ENCODE measurements at regions not wholly inside any gene's neighbourhood (a gene's known extent, or its start where the extent isn't known, plus 50 kb on each side); places are given as distances from the start of the nearest gene placed in this dataset.

- no peak for DNase-seq
These were observed 587.2 kb downstream of the PTPRU start for GRCh38 chr1:29823561-29823960.

GRCh38 chr1:29821605-29822004 is 585.3 kb downstream of the PTPRU start:
- no peak for DNase-seq

- no peak for DNase-seq
These were observed 584.1 kb downstream of the PTPRU start for GRCh38 chr1:29820401-29820800.

GRCh38 chr1:29812408-29813135 is 576.2 kb downstream of the PTPRU start:
- DNase-seq, result no peak

- DNase-seq, result no peak
These were observed 575.5 kb downstream of the PTPRU start for GRCh38 chr1:29811727-29812407.

- DNase-seq, result no peak
These were observed 574.9 kb downstream of the PTPRU start for GRCh38 chr1:29811247-29811646.

GRCh38 chr1:29810121-29811120 is 574.1 kb downstream of the PTPRU start:
- DNase-seq, result no peak

- no peak for DNase-seq
These were observed 573.3 kb downstream of the PTPRU start for GRCh38 chr1:29809446-29810120.

- DNase-seq, result no peak
These were observed 572.0 kb downstream of the PTPRU start for GRCh38 chr1:29808141-29808995.

GRCh38 chr1:29807689-29808088 is 571.4 kb downstream of the PTPRU start:
- DNase-seq, result no peak

- DNase-seq, result no peak
These were observed 570.5 kb downstream of the PTPRU start for GRCh38 chr1:29806646-29807319.

- no peak for DNase-seq
These were observed 569.5 kb downstream of the PTPRU start for GRCh38 chr1:29805896-29806160.

- no peak for DNase-seq
These were observed 569.0 kb downstream of the PTPRU start for GRCh38 chr1:29805122-29805895.

GRCh38 chr1:29804181-29804899 is 568.0 kb downstream of the PTPRU start:
- no peak for DNase-seq

GRCh38 chr1:29803486-29803885 is 567.2 kb downstream of the PTPRU start:
- DNase-seq, result no peak

- no peak for DNase-seq
These were observed 566.1 kb downstream of the PTPRU start for GRCh38 chr1:29802181-29803068.

GRCh38 chr1:29801561-29801973 is 565.2 kb downstream of the PTPRU start:
- DNase-seq, result no peak

- no peak for DNase-seq
These were observed 564.7 kb downstream of the PTPRU start for GRCh38 chr1:29801003-29801402.

- DNase-seq, result no peak
These were observed 564.2 kb downstream of the PTPRU start for GRCh38 chr1:29800522-29800956.

Measured in stimulated activated CD4-positive, alpha-beta T cell treated with anti-CD3 and anti-CD28 coated beads, Interleukin-4, amount 100 ng/mL, for 4 hours (primary cell).